ENCODE measurements at regions not wholly inside any gene's neighbourhood (a gene's known extent, or its start where the extent isn't known, plus 50 kb on each side); places are given as distances from the start of the nearest gene placed in this dataset.

DNA sequence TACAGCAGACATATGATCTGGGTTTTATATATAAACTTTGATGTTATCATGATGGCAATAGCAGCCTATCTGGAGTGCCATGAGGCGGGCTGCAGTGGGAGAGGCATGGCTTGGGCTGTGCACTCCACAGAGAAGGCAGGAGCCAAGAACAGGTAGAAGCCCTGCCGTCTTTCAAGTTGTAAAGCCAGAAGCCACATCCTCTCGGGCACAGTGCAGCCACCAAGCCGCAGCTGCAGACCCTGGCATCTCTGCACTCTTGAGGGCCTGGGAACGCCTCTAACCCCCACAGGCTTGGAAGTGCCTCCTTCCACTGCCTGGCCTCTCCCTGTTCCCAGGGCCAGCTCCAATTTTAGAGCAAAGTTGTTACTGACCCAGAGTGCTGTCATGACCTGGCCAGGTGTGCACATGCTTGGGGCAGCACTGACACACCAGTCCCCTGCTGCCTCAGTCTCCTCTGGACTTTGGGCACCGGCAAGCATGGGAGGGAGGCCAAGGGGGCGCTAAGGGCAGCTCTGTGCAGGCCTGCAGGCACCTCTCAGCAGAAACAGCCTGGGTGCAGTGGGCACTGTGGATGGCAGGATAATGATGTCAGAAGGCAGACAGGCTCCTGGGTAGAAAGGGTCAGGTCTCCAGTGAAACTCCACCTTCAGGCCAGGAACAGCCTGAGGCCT lies 1619.8 kb upstream of the PRMT6 start:
- H3K27ac ChIP-seq = no peak overlapping the region
- DNase-seq (no peak), ATAC-seq (no peak)
- H3K27me3 ChIP-seq = no peaks in the 10 kb centered on the region
- TF ChIP-seq, protein P1, sequence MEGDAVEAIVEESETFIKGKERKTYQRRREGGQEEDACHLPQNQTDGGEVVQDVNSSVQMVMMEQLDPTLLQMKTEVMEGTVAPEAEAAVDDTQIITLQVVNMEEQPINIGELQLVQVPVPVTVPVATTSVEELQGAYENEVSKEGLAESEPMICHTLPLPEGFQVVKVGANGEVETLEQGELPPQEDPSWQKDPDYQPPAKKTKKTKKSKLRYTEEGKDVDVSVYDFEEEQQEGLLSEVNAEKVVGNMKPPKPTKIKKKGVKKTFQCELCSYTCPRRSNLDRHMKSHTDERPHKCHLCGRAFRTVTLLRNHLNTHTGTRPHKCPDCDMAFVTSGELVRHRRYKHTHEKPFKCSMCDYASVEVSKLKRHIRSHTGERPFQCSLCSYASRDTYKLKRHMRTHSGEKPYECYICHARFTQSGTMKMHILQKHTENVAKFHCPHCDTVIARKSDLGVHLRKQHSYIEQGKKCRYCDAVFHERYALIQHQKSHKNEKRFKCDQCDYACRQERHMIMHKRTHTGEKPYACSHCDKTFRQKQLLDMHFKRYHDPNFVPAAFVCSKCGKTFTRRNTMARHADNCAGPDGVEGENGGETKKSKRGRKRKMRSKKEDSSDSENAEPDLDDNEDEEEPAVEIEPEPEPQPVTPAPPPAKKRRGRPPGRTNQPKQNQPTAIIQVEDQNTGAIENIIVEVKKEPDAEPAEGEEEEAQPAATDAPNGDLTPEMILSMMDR (IDR thresholded peaks at IDR 0.05 in 4 of 5, conservative IDR thresholded peaks at IDR 0.05 in 1 of 5) = no peak
- TF ChIP-seq POLR2A (IDR thresholded peaks at IDR 0.05) = no peak
- H3K4me1 ChIP-seq = no peaks in the 10 kb centered on the region
- no peaks in the 10 kb centered on the region for H3K9me3 ChIP-seq
- H3K4me3 ChIP-seq = no peak overlapping the region
- in situ Hi-C loops (cut with MboI; ENCODE audit: low sequenced_read_pairs in 4 of 4) = no loop called here
- H3K36me3 ChIP-seq = no peaks in the 10 kb centered on the region
- intact Hi-C loops (cut with DNase I; ENCODE audit: low total_unique reads) = no loop called here

DNA sequence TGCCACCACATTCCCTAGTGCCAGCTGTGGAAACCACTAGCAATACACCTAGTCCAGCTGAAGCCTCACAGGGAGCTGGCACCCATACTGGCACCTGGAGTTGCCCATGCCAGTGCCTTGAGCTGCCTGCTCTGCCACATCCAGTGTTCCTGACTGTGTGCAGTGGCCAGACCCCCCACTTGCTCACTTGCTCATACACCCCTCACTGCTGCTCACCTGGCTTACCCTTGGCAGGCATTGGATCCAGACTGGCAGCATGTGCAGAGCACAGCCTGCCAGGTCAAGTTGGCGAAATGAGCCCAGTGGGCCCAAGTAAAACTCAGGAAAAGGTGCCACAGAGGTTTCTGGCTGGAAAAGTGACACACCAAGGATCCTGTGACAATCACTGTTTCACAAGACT lies 1618.6 kb upstream of the PRMT6 start:
- no peak overlapping the region for H3K4me3 ChIP-seq
- H3K4me1 ChIP-seq = no peaks in the 10 kb centered on the region
- in situ Hi-C loops (cut with MboI; ENCODE audit: low sequenced_read_pairs in 4 of 4) = no loop called here
- no peaks in the 10 kb centered on the region for H3K9me3 ChIP-seq
- ATAC-seq (no peak), DNase-seq (no peak)
- no peak overlapping the region for H3K27ac ChIP-seq
- no peaks in the 10 kb centered on the region for H3K36me3 ChIP-seq
- TF ChIP-seq, protein P1 (IDR thresholded peaks at IDR 0.05 in 4 of 5, conservative IDR thresholded peaks at IDR 0.05 in 1 of 5) = no peak
- TF ChIP-seq POLR2A (IDR thresholded peaks at IDR 0.05) = no peak
- intact Hi-C loops (cut with DNase I; ENCODE audit: low total_unique reads) = no loop called here
- H3K27me3 ChIP-seq = no peaks in the 10 kb centered on the region

DNA sequence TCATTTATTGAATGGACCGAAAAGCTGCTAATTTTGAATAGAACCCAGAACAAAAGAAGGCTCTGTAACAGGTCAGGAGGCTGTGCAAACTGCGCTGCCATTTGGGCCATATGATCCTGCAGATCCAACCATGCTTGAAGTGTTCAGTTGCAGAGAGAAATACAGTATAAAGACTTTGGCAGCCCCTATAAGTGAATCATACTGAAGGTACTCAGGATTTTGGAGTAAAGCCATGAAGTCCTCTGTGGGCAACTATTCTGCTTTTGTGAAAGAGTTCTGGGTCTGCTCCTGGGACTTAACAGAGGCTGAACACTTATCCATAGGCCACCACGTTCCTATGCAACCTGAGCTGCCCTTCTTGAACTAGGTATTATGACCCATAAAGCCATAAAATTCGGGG lies 1613.6 kb upstream of the PRMT6 start:
- no peaks in the 10 kb centered on the region for H3K9me3 ChIP-seq
- intact Hi-C loops (cut with DNase I; ENCODE audit: low total_unique reads) = no loop called here
- H3K4me3 ChIP-seq = no peak overlapping the region
- no peaks in the 10 kb centered on the region for H3K36me3 ChIP-seq
- TF ChIP-seq POLR2A (IDR thresholded peaks at IDR 0.05) = no peak
- in situ Hi-C loops (cut with MboI; ENCODE audit: low sequenced_read_pairs in 4 of 4) = no loop called here
- no peaks in the 10 kb centered on the region for H3K4me1 ChIP-seq
- no peak for ATAC-seq
- DNase-seq = no peak
- H3K27me3 ChIP-seq = no peaks in the 10 kb centered on the region
- H3K27ac ChIP-seq = no peak overlapping the region

DNA sequence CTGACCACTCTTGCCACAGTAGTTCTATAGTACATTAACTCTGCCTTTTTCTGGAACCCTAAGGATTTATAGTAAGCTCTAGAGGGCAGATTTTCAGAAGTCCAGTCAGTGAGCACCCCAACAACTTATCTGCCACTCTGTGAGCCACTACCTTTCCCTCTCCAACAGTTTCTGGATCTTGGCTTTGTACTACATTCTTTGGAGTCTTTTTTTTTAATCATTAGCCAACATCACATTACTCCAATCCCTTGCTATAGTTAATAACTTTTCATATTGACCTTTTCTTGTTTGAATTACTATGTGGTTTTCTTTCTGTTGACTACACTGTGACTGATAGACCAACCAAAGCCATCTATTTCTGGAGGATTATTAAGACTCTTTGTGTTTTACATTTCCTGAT lies 1596.7 kb upstream of the PRMT6 start:
- H3K27me3 ChIP-seq = no peaks in the 10 kb centered on the region
- no peak overlapping the region for H3K27ac ChIP-seq
- no peak overlapping the region for H3K4me3 ChIP-seq
- H3K9me3 ChIP-seq = peaks cover 0 to 3% (median 0%) of the 10 kb centered on the region in 3 donors
- intact Hi-C loops (cut with DNase I; ENCODE audit: low total_unique reads) (no loop called here), in situ Hi-C loops (cut with MboI; ENCODE audit: low sequenced_read_pairs in 4 of 4) (no loop called here)
- no peaks in the 10 kb centered on the region for H3K36me3 ChIP-seq
- ATAC-seq (no peak), DNase-seq (no peak)
- TF ChIP-seq, protein P1 (IDR thresholded peaks at IDR 0.05 in 4 of 5, conservative IDR thresholded peaks at IDR 0.05 in 1 of 5) = no peak
- no peak for TF ChIP-seq POLR2A (IDR thresholded peaks at IDR 0.05)
- no peaks in the 10 kb centered on the region for H3K4me1 ChIP-seq

DNA sequence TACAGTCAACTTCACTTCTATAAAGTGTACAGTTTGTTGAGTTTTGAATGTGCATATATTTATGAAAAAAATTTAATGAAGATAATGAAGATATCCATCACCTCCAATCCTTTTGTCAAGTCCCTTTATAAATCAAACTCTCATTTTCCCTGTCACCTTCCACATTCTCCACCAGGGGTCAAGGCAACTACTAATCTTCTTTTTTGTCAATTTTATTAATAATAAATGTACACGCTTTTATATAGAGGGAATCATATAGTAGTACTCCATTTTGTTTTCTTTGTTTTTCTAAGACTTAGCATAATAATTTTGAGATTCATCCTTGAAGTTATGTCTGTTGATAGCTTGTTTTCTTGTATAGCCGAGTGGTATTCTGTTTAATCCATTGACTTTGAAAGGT lies 1594.2 kb upstream of the PRMT6 start:
- DNase-seq = no peak
- in situ Hi-C loops (cut with MboI; ENCODE audit: low sequenced_read_pairs in 4 of 4) (no loop called here), intact Hi-C loops (cut with DNase I; ENCODE audit: low total_unique reads) (no loop called here)
- no peaks in the 10 kb centered on the region for H3K36me3 ChIP-seq
- no peak overlapping the region for H3K4me3 ChIP-seq
- H3K4me1 ChIP-seq = no peaks in the 10 kb centered on the region
- peaks cover 0 to 3% (median 0%) of the 10 kb centered on the region in 3 donors for H3K9me3 ChIP-seq
- no peaks in the 10 kb centered on the region for H3K27me3 ChIP-seq
- ATAC-seq = no peak
- H3K27ac ChIP-seq = no peak overlapping the region
- no peak for TF ChIP-seq POLR2A (IDR thresholded peaks at IDR 0.05)
- TF ChIP-seq, protein P1 (IDR thresholded peaks at IDR 0.05 in 4 of 5, conservative IDR thresholded peaks at IDR 0.05 in 1 of 5) = no peak
